BJ (cell line): ENCODE measurements at regions not wholly inside any gene's neighbourhood (a gene's known extent, or its start where the extent isn't known, plus 50 kb on each side); places are given as distances from the start of the nearest gene placed in this dataset.

ENCODE experiments used
- CTCF ChIA-PET: fragments of 350-600 bp; formaldehyde crosslinking; extraction: SDS; loops from one replicate; lab custom pipeline; 2021; ENCODE audit warnings: antibody characterized with exemption, inconsistent platforms; lab: Yijun Ruan, JAX
- POLR2A ChIA-PET: fragments of 300-600 bp; sonication (Branson Sonifier 250); formaldehyde crosslinking; extraction: SDS; loops from one replicate; lab custom pipeline; 2021; ENCODE audit warnings: antibody characterized with exemption; lab: Charles Lee
- DNase-seq: peaks from one replicate; pipeline ENCODE4 v3.0.0-alpha.2; 2011; ENCODE audit warnings: low read depth
- H3K27me3 ChIP-seq: 2 replicates; pipeline ENCODE4 v1.6.0; 2011; ENCODE audit warnings: low read length; ENCODE audit not compliant: control insufficient read depth, insufficient read depth
- H3K36me3 ChIP-seq: 2 replicates; pipeline ENCODE4 v1.5.1; 2011; ENCODE audit warnings: low read length; ENCODE audit not compliant: control insufficient read depth, insufficient read depth
- H3K4me3 ChIP-seq: 2 replicates; pipeline ENCODE4 v1.5.1; 2011; ENCODE audit warnings: low read depth, mild to moderate bottlenecking, control low read depth, low read length
- TF ChIP-seq, protein P1 (sequence below): IDR thresholded peaks from 2 replicates; pipeline ENCODE4 v1.5.1; 2011; ENCODE audit warnings: low read depth, mild to moderate bottlenecking, control low read depth, inconsistent platforms, low read length, moderate library complexity; ENCODE audit not compliant: insufficient read depth

DNA sequence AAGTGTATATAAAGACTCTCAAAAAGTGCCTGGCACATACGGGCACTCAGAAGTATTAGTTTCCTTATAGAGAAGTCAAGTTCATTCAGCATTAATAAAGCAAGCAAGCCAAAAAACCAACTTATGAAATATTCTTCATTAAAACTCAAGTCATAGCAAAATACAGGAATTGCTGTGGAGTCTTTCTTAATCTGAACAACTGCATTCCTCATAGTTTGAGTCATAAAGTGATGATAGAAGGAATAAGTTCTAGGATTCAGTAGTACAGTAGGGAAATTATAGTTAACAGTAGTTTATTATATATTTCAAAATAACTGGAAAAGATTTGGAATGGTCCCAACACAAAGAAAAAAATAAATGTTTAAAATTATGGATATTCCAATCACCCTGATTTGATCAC lies 200.3 kb downstream of the C11orf91 start:
- TF ChIP-seq, protein P1, sequence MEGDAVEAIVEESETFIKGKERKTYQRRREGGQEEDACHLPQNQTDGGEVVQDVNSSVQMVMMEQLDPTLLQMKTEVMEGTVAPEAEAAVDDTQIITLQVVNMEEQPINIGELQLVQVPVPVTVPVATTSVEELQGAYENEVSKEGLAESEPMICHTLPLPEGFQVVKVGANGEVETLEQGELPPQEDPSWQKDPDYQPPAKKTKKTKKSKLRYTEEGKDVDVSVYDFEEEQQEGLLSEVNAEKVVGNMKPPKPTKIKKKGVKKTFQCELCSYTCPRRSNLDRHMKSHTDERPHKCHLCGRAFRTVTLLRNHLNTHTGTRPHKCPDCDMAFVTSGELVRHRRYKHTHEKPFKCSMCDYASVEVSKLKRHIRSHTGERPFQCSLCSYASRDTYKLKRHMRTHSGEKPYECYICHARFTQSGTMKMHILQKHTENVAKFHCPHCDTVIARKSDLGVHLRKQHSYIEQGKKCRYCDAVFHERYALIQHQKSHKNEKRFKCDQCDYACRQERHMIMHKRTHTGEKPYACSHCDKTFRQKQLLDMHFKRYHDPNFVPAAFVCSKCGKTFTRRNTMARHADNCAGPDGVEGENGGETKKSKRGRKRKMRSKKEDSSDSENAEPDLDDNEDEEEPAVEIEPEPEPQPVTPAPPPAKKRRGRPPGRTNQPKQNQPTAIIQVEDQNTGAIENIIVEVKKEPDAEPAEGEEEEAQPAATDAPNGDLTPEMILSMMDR = no peak
- H3K27me3 ChIP-seq = no peaks in the 10 kb centered on the region
- POLR2A ChIA-PET = no interaction called here
- H3K4me3 ChIP-seq = no peak overlapping the region
- DNase-seq = no peak
- CTCF ChIA-PET = no interaction called here
- no peaks in the 10 kb centered on the region for H3K36me3 ChIP-seq

DNA sequence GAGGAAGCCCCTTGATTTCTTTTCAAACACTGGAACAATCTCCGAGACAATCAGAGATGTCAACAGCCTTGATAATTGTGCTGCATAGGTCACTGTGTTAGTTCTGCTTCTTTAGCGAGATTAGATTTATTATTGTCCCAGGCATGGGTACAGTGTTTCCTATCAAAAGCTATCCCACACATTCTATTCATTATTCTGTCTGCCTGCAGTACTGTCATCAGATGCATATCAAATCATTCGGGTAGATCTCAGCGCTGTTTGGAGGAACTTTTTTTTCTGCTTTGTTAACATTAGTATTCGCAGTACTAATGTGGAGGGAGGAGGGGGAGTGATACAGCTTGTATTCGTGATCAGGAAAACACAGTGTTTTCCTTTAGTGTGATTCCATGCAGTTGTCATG lies 208.0 kb downstream of the C11orf91 start:
- ChIA-PET POLR2A (no interaction called here), CTCF (no interaction called here)
- DNase-seq = no peak
- TF ChIP-seq, protein P1 = no peak
- H3K4me3 ChIP-seq = no peak overlapping the region
- H3K36me3 ChIP-seq = no peaks in the 10 kb centered on the region
- no peaks in the 10 kb centered on the region for H3K27me3 ChIP-seq

DNA sequence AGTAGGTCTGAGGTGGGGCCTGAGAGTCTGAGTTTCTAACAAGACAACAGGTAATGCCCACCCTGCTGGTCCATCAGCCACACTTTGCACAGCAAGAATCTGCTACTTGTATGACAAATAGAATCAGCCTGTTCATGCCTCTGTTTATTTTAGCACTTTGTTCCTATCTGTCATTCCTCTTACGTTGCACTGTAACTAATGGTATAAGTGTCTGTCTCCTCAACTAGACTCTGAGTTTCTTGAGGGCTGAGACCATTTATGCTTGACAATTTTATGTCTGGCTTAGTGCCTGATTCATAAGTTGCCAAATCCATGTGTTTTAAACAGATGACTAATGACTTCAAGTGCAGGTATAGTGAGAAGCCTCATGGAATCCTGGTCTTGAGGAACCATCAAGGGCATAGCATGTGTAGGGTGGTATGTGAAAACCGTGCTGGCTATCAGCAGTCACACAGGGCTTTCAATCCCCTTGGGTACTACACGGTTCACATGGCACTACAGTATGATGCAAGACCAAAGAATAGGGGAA lies 209.7 kb downstream of the C11orf91 start:
- ChIA-PET POLR2A (no interaction called here), CTCF (no interaction called here)
- TF ChIP-seq, protein P1 = no peak
- H3K27me3 ChIP-seq = no peaks in the 10 kb centered on the region
- H3K36me3 ChIP-seq = no peaks in the 10 kb centered on the region
- no peak for DNase-seq
- no peak overlapping the region for H3K4me3 ChIP-seq

DNA sequence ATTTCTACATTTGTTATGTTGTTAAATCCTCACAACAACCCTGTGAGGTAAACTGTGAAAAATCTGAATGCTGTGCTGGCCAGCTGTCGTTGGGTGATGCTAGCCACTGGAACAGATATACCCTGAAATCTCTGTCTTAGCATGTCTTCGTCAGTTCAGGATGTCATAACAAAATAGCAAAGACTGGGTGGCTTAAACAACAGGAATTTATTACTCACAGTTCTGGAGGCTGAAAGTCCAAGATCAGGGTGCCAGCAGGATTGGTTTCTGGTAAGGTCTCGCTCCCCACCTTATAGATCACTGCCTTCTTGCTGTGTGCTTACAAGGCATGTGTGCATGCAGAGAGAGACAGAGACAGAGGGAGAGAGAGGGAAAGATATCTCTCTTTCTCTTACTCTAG lies 211.7 kb downstream of the C11orf91 start:
- Histone ChIP-seq H3K27me3 (no peaks in the 10 kb centered on the region), H3K36me3 (no peaks in the 10 kb centered on the region), H3K4me3 (no peak overlapping the region)
- ChIA-PET POLR2A (no interaction called here), CTCF (no interaction called here)
- DNase-seq = no peak
- TF ChIP-seq, protein P1 = no peak

DNA sequence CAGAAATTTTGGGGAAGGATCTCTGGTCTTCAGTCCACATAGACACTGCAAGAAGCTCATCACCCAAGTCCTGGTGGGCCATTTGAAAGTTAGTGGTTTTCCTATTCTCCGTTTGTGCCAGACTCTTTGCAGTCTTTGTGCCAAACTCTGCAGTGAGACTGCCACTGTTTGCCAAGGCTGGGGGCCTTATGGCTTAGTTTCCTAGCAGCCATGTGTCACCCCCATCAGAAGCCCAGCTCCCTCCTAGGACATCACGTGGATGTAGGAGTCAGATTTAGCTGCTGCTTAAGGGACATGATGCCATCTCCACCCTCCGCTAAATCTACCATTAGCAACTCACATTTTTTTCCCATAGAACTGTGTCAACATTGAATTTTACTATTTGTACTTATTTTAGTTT lies 220.0 kb downstream of the C11orf91 start:
- CTCF ChIA-PET = no interaction called here
- H3K36me3 ChIP-seq = no peaks in the 10 kb centered on the region; the same call in 1 of the 2 replicates
- POLR2A ChIA-PET = no interaction called here

More for the DNA sequence above, 220.0 kb downstream of the C11orf91 start:
- H3K4me3 ChIP-seq = no peak overlapping the region
- TF ChIP-seq, protein P1 = no peak
- no peak for DNase-seq
- no peaks in the 10 kb centered on the region for H3K27me3 ChIP-seq
